Ovary (tissue), 3 donors: ENCODE measurements at regions not wholly inside any gene's neighbourhood (a gene's known extent, or its start where the extent isn't known, plus 50 kb on each side); places are given as distances from the start of the nearest gene placed in this dataset.

Experiments used
- EP300 ChIP-seq: sonication (generic); formaldehyde crosslinking; IDR thresholded peaks from one replicate; pipeline ENCODE4 v1.6.1; 2017; ENCODE audit warnings: antibody characterized with exemption
- POLR2A ChIP-seq: fragments of 450-650 bp; IDR thresholded peaks from one replicate; pipeline ENCODE4 v1.6.1; 2017; ENCODE audit warnings: antibody characterized with exemption, mild to moderate bottlenecking, moderate library complexity
- TF ChIP-seq, protein P1 (sequence below), 3 donors: fragments of 450-650 bp in 2 of 3; fragments of 200-600 bp in 1 of 3; IDR thresholded peaks; one replicate each; pipeline versions ENCODE4 v1.5.1 to v1.8.0; 2016 to 2022; ENCODE audit warnings: antibody characterized with exemption in 3 of 3, mild to moderate bottlenecking in 1 of 3
- donor health status: DM: no; HTN: no; CAD: no.

- TF ChIP-seq POLR2A (no peak), EP300 (no peak)
- TF ChIP-seq, protein P1, sequence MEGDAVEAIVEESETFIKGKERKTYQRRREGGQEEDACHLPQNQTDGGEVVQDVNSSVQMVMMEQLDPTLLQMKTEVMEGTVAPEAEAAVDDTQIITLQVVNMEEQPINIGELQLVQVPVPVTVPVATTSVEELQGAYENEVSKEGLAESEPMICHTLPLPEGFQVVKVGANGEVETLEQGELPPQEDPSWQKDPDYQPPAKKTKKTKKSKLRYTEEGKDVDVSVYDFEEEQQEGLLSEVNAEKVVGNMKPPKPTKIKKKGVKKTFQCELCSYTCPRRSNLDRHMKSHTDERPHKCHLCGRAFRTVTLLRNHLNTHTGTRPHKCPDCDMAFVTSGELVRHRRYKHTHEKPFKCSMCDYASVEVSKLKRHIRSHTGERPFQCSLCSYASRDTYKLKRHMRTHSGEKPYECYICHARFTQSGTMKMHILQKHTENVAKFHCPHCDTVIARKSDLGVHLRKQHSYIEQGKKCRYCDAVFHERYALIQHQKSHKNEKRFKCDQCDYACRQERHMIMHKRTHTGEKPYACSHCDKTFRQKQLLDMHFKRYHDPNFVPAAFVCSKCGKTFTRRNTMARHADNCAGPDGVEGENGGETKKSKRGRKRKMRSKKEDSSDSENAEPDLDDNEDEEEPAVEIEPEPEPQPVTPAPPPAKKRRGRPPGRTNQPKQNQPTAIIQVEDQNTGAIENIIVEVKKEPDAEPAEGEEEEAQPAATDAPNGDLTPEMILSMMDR (IDR thresholded peaks at IDR 0.05) = no peak
These were observed 103.8 kb downstream of the C6orf118 start for GRCh38 chr6:165205632-165206031.
